Fibroblast of villous mesenchyme (primary cell): ENCODE measurements at regions not wholly inside any gene's neighbourhood (a gene's known extent, or its start where the extent isn't known, plus 50 kb on each side); places are given as distances from the start of the nearest gene placed in this dataset.

Source experiments
- DNase-seq: peaks from one replicate; pipeline ENCODE4 v3.0.0-alpha.2; 2010; ENCODE audit warnings: low read depth
- H3K4me3 ChIP-seq: 2 replicates; pipeline ENCODE4 v1.5.1; 2011; ENCODE audit warnings: low read depth, mild to moderate bottlenecking, low read length
- CTCF ChIP-seq: IDR thresholded peaks from 2 replicates; pipeline ENCODE4 v1.5.1; 2012; ENCODE audit warnings: low read depth, mild to moderate bottlenecking, low read length; ENCODE audit not compliant: insufficient read depth

GRCh38 chr11:134517621-134518293, 105.7 kb upstream of the B3GAT1 start:
- DNase-seq = no peak
- TF ChIP-seq CTCF = no peak
- no peak overlapping the region for H3K4me3 ChIP-seq

GRCh38 chr11:134517115-134517514, 105.1 kb upstream of the B3GAT1 start:
- no peak overlapping the region for H3K4me3 ChIP-seq
- DNase-seq = no peak
- no peak for TF ChIP-seq CTCF

DNA sequence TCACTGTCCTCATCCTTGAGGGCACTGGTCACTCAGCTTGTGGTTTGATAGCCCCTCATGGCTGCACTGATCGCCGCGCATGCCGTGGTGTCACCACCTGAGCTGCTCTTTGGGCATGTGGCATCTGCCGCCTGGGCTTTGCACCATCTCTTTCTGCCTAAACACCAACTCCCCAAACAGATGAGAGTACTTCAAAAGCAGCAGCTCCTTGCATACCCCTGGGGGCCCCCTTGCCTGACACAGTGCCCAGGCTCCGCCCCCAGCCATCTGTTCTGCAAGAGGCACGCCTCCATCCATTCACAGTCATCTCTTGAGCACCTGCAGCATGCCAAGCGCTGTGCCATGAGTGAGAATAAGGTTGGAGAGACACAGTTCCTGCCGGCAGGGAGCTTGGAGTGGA, 104.5 kb upstream of the B3GAT1 start:
- DNase-seq = no peak
- no peak for TF ChIP-seq CTCF
- no peak overlapping the region for H3K4me3 ChIP-seq

- H3K4me3 ChIP-seq = no peak overlapping the region
- no peak for DNase-seq
- TF ChIP-seq CTCF = no peak
These were observed 103.3 kb upstream of the B3GAT1 start for GRCh38 chr11:134515081-134515960.

- no peak for DNase-seq
- TF ChIP-seq CTCF = no peak
These were observed 102.4 kb upstream of the B3GAT1 start for GRCh38 chr11:134514354-134514951.

GRCh38 chr11:134513585-134514120, 101.6 kb upstream of the B3GAT1 start:
- no peak overlapping the region for H3K4me3 ChIP-seq
- no peak for TF ChIP-seq CTCF
- DNase-seq = no peak

More at GRCh38 chr11:134514354-134514951, 102.4 kb upstream of the B3GAT1 start:
- H3K4me3 ChIP-seq = no peak overlapping the region
